AG09309 (cell line): ENCODE measurements at regions not wholly inside any gene's neighbourhood (a gene's known extent, or its start where the extent isn't known, plus 50 kb on each side); places are given as distances from the start of the nearest gene placed in this dataset.

Experiments
- DNase-seq: peaks from one replicate; pipeline ENCODE4 v3.0.0-alpha.2; 2010; ENCODE audit warnings: low read depth
- H3K4me3 ChIP-seq: 2 replicates; pipeline ENCODE4 v1.5.1; 2011; ENCODE audit warnings: mild to moderate bottlenecking, low read depth, low read length, moderate library complexity; ENCODE audit not compliant: control insufficient read depth
- TF ChIP-seq, protein P1 (sequence below): IDR thresholded peaks from 2 replicates; pipeline ENCODE4 v1.5.1; 2011; ENCODE audit warnings: mild to moderate bottlenecking, low read depth, low read length, inconsistent platforms; ENCODE audit not compliant: insufficient read depth, control insufficient read depth; ENCODE audit errors: missing control alignments

DNA sequence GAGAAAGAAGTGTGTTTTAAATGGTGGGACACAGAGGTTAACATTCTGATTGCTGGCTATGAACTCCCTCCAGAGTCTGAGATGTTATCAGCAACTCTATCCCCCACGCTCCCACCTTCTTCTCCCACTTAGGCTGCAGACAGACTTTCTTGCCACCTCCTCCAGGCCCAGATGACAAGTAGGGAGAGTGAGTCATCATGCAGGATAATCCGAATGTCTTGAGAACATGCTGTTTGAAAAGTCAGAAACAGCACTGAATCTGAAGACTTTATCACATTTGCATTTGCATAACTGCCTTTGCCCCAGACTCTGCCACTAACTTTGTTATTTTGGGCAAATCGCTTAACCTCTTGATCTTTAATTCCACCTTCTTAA is 139.8 kb downstream of the ESM1 start:
- no peak overlapping the region for H3K4me3 ChIP-seq
- TF ChIP-seq, protein P1, sequence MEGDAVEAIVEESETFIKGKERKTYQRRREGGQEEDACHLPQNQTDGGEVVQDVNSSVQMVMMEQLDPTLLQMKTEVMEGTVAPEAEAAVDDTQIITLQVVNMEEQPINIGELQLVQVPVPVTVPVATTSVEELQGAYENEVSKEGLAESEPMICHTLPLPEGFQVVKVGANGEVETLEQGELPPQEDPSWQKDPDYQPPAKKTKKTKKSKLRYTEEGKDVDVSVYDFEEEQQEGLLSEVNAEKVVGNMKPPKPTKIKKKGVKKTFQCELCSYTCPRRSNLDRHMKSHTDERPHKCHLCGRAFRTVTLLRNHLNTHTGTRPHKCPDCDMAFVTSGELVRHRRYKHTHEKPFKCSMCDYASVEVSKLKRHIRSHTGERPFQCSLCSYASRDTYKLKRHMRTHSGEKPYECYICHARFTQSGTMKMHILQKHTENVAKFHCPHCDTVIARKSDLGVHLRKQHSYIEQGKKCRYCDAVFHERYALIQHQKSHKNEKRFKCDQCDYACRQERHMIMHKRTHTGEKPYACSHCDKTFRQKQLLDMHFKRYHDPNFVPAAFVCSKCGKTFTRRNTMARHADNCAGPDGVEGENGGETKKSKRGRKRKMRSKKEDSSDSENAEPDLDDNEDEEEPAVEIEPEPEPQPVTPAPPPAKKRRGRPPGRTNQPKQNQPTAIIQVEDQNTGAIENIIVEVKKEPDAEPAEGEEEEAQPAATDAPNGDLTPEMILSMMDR = no peak
- DNase-seq = no peak

GRCh38 chr5:54844905-54845566 is 140.4 kb downstream of the ESM1 start:
- no peak overlapping the region for H3K4me3 ChIP-seq
- DNase-seq = peak; percentile 46

DNA sequence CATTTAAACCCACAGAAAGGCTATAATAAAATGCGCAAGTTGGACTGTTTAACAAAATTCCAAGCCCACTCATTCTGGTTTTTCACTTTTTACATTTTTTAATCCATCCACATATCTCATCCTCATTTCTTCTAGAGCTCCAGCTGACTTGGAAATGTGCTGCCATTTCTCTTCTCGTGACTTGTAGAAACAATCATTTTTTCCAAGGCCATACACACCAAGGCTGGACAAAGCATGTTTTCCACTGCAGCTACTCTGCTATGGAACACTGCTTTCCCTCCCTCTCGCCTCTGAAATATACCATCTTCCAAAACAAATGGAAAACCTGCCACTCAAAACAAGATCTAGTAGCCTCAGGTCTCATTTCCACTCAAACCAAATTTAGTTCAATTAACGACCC is 141.1 kb downstream of the ESM1 start:
- no peak overlapping the region for H3K4me3 ChIP-seq
- TF ChIP-seq, protein P1 = no peak
- no peak for DNase-seq

More at GRCh38 chr5:54844905-54845566, 140.4 kb downstream of the ESM1 start:
- TF ChIP-seq, protein P1 = peak; percentile 22

DNA sequence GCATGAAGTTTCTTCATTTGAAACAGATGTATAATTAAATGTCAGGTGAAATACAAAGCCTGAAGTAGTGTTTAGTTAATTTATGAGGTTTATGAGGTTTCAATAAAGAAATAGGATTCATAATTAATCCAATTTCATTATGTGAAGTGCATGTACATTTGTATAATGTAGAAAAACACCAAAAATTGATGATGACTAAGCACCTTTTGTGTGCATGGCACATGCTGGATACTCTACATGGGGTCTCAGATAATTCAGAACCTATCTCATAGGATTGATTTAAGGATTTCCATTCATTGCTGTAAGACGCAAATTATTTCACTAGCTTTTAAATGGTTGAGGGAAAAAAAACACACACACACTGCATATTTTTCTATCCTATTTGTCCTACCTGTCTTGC is 143.9 kb downstream of the ESM1 start:
- no peak for DNase-seq
- H3K4me3 ChIP-seq = no peak overlapping the region
- TF ChIP-seq, protein P1 = no peak

DNA sequence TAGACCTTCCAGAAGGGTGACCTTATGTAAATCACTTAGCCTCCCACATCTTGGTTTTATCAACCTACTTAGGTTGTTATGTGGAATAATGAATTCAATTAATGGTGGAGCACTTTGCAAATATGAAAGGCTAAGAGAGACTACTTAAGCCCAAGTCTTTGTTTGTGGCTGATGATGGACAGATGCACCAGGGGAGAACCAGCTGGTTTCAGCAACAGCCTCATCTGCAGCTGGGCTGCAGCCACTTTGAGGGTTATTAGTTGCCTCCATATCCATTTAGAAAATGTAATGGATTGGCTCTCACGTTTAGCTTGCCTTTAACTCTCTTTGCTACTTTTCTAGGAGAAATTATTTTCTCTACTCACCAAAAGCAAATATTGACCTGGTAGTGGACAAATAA is 146.6 kb downstream of the ESM1 start:
- DNase-seq = no peak
- no peak overlapping the region for H3K4me3 ChIP-seq

DNA sequence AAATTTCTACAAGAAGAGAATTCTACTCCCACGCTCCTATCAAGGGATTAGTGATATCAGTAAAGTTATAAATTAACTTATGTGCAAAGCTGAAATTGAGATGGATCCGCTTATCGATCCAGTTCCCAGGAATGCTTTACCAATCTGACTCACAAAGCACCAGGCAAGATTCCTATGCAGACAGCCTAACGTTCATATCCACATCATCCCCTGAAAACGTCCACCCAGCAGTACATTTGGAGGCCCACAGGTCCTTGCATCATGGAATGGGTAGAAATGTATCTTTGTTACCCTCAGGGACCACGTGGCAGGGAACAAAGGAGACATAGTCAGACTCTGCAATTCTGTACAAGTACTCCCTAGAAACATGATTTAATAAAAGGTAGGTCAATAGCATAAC is 147.4 kb downstream of the ESM1 start:
- no peak overlapping the region for H3K4me3 ChIP-seq
- TF ChIP-seq, protein P1 = no peak
- no peak for DNase-seq

More for the DNA sequence above, 146.6 kb downstream of the ESM1 start:
- TF ChIP-seq, protein P1 = no peak

DNA sequence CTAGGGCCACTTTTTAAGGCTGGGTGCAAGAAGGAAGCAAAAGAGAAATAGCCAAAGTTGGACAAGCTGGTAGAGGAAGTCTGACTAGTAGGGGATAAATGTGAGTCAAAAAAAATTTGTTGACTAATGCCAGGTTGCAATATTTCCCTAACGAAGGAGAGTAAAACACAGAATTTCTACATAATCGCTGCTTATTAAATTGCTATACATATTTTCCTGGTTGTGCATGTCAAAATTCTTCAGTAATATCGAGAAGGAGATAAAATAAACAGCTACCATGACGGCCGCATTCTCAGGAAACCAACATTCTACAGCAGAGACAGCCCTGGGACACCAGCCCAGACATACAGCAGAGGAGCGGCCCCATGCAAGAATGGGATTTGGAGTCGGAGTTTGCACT is 148.3 kb downstream of the ESM1 start:
- TF ChIP-seq, protein P1 = no peak

More for the DNA sequence above, 148.3 kb downstream of the ESM1 start:
- H3K4me3 ChIP-seq = no peak overlapping the region
- DNase-seq = no peak
